Neutrophil (primary cell): ENCODE measurements at regions not wholly inside any gene's neighbourhood (a gene's known extent, or its start where the extent isn't known, plus 50 kb on each side); places are given as distances from the start of the nearest gene placed in this dataset.

Experiments
- H3K27ac ChIP-seq: fragments of 200-600 bp; sonication (generic); 2 replicates; pipeline ENCODE4 v1.5.1; 2016; ENCODE audit warnings: mild to moderate bottlenecking, moderate library complexity
- H3K27me3 ChIP-seq: fragments of 200-600 bp; sonication (generic); 2 replicates; pipeline ENCODE4 v1.6.0; 2016; ENCODE audit warnings: mild to moderate bottlenecking
- H3K36me3 ChIP-seq: fragments of 200-600 bp; sonication (generic); 2 replicates; pipeline ENCODE4 v1.5.1; 2017
- H3K4me1 ChIP-seq, 2 experiments: fragments of 200-600 bp in 1 of 2; sonication (generic) in 1 of 2; 1 replicate in 1 of 2; 2 replicates in 1 of 2; pipeline versions ENCODE4 v1.5.1 to v1.6.1; 2013 to 2016; ENCODE audit warnings: low read depth in 1 of 2, low read length in 1 of 2, mild to moderate bottlenecking in 1 of 2, moderate library complexity in 1 of 2; ENCODE audit not compliant: control insufficient read depth in 1 of 2, insufficient read depth in 1 of 2
- H3K4me3 ChIP-seq, 2 experiments: fragments of 200-600 bp in 1 of 2; sonication (generic) in 1 of 2; 1 replicate in 1 of 2; 2 replicates in 1 of 2; pipeline ENCODE4 v1.5.1; 2013 to 2016; ENCODE audit warnings: low read depth in 1 of 2, low read length in 1 of 2, mild to moderate bottlenecking in 1 of 2, moderate library complexity in 1 of 2
- H3K9me3 ChIP-seq: fragments of 200-600 bp; sonication (generic); 2 replicates; pipeline ENCODE4 v1.5.1; 2016
- CTCF ChIP-seq: fragments of 200-600 bp; sonication (generic); IDR thresholded peaks from 2 replicates; pipeline ENCODE4 v1.5.1; 2016; ENCODE audit warnings: antibody characterized with exemption

GRCh38 chr1:22268327-22268726 is 125.4 kb upstream of the WNT4 start:
- no peaks in the 10 kb centered on the region for H3K4me1 ChIP-seq
- no peak for TF ChIP-seq CTCF
- H3K27me3 ChIP-seq = peaks cover 5% of the 10 kb centered on the region

GRCh38 chr1:22271847-22272801 is 129.2 kb upstream of the WNT4 start:
- no peak for TF ChIP-seq CTCF
- H3K4me3 ChIP-seq = no peak overlapping the region
- H3K9me3 ChIP-seq = no peaks in the 10 kb centered on the region
- no peak overlapping the region for H3K27ac ChIP-seq
- no peaks in the 10 kb centered on the region for H3K4me1 ChIP-seq
- H3K36me3 ChIP-seq = no peaks in the 10 kb centered on the region
- peaks cover 5% of the 10 kb centered on the region for H3K27me3 ChIP-seq

More at GRCh38 chr1:22268327-22268726, 125.4 kb upstream of the WNT4 start:
- Histone ChIP-seq H3K9me3 (no peaks in the 10 kb centered on the region), H3K27ac (no peak overlapping the region), H3K4me3 (no peak overlapping the region), H3K36me3 (no peaks in the 10 kb centered on the region)

- no peak overlapping the region for H3K4me3 ChIP-seq
- no peaks in the 10 kb centered on the region for H3K9me3 ChIP-seq
- H3K27me3 ChIP-seq = peaks cover 5% of the 10 kb centered on the region
- no peaks in the 10 kb centered on the region for H3K4me1 ChIP-seq
- no peak overlapping the region for H3K27ac ChIP-seq
- H3K36me3 ChIP-seq = no peaks in the 10 kb centered on the region
- TF ChIP-seq CTCF = no peak
Observed at GRCh38 chr1:22273686-22274681, 131.1 kb upstream of the WNT4 start.

GRCh38 chr1:22275167-22275566 is 132.3 kb upstream of the WNT4 start:
- H3K27ac ChIP-seq = no peak overlapping the region
- H3K9me3 ChIP-seq = no peaks in the 10 kb centered on the region
- TF ChIP-seq CTCF = no peak
- H3K27me3 ChIP-seq = peaks cover 5% of the 10 kb centered on the region
- H3K4me3 ChIP-seq = no peak overlapping the region
- H3K36me3 ChIP-seq = no peaks in the 10 kb centered on the region
- no peaks in the 10 kb centered on the region for H3K4me1 ChIP-seq

- Histone ChIP-seq H3K27me3 (peaks cover 5% of the 10 kb centered on the region), H3K9me3 (no peaks in the 10 kb centered on the region), H3K27ac (no peak overlapping the region), H3K36me3 (no peaks in the 10 kb centered on the region), H3K4me3 (no peak overlapping the region), H3K4me1 (no peaks in the 10 kb centered on the region)
- no peak for TF ChIP-seq CTCF
Observed at GRCh38 chr1:22275626-22276395, 132.9 kb upstream of the WNT4 start.
